H1 (cell line): ENCODE measurements at regions not wholly inside any gene's neighbourhood (a gene's known extent, or its start where the extent isn't known, plus 50 kb on each side); places are given as distances from the start of the nearest gene placed in this dataset.

ENCODE experiments used
- CBX8 ChIP-seq: fragments of 300-800, 300-1000 bp; sonication (generic); IDR thresholded peaks from 2 replicates; pipeline ENCODE4 v1.7.1; 2016; ENCODE audit warnings: low read depth, low read length, borderline replicate concordance
- CHD2 ChIP-seq: IDR thresholded peaks from 2 replicates; pipeline ENCODE4 v1.6.1; 2012; ENCODE audit warnings: low read length, improper control_type of control experiment
- GABPA ChIP-seq: IDR thresholded peaks from 2 replicates; pipeline ENCODE4 v1.6.1; 2011; ENCODE audit warnings: mild to moderate bottlenecking, low read length, moderate library complexity, borderline replicate concordance; ENCODE audit not compliant: insufficient read depth
- SP2 ChIP-seq: IDR thresholded peaks from 2 replicates; pipeline ENCODE4 v1.6.1; 2012; ENCODE audit warnings: mild to moderate bottlenecking, low read length, inconsistent platforms

DNA sequence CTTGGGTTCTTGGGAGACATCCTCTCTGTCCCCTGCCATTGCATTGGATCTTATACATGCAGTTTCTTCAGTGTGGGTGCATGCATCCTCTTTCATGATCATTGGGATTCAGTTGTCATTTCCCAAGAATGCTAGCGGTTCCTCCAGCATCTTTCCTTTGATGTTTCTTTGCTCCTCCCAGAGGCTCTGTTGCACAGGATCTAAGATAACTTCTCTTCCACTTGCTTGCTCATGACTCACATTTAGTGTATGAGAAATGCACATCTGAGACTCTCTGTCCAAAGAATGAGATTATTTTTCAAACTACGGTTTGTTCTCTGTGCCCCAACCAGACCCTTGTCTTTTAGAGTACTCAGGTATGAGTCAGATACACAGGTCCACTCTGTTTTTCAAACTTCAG lies 197.1 kb downstream of the NDFIP2 start (continued):
- TF ChIP-seq SP2 (no peak), GABPA (no peak), CBX8 (no peak), CHD2 (no peak)
